ENCODE measurements at regions not wholly inside any gene's neighbourhood (a gene's known extent, or its start where the extent isn't known, plus 50 kb on each side); places are given as distances from the start of the nearest gene placed in this dataset.

DNA sequence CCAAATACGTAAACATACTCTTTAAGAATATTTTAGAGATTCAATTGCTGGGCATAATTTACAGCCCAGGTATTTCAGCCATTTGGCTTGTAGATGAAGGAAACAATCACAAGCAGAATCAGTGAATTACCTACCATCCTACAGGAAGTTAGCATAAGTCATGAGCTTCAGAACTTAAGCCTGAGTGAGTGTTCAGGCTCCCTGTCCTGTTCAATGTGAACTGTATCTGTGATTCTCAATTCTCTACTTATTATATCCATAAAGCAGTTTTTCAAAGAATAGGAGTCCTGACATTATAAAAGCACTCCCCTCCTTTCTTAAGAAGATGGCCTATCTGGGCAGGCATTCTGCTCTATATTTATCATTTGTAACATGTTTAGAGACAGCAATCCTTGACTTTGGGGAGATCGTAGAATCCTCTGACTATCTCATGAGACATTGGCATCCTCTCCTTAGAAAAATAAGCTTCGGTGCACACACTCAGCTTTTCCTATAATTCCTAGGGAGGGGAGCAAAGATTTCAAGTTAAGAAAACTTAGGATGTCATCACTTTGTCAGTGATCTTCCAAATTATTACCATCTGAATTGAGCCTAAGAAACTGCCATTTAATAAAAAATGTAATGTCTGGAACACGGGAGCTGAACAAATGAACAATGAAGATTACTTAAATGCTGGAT lies 645.2 kb upstream of the IGFBP3 start:
- no peaks in the 10 kb centered on the region for H3K9me3 ChIP-seq
- TF ChIP-seq CTCF (IDR thresholded peaks at IDR 0.05; ENCODE audit: low read depth, low read length), result no peak
- no peak for DNase-seq
- H3K4me3 ChIP-seq (ENCODE audit: low read depth, low read length), result no peak overlapping the region
- H3K4me1 ChIP-seq, result peaks cover 22% of the 10 kb centered on the region
- no peaks in the 10 kb centered on the region for H3K27me3 ChIP-seq
- no peaks in the 10 kb centered on the region for H3K36me3 ChIP-seq

GRCh38 chr7:46565253-46566096 lies 644.4 kb upstream of the IGFBP3 start:
- no peak for TF ChIP-seq CTCF (IDR thresholded peaks at IDR 0.05; ENCODE audit: low read depth, low read length)
- Histone ChIP-seq H3K9me3 (no peaks in the 10 kb centered on the region), H3K4me3 (ENCODE audit: low read depth, low read length) (no peak overlapping the region), H3K36me3 (no peaks in the 10 kb centered on the region), H3K4me1 (peaks cover 22% of the 10 kb centered on the region), H3K27me3 (no peaks in the 10 kb centered on the region)
- no peak for DNase-seq

DNA sequence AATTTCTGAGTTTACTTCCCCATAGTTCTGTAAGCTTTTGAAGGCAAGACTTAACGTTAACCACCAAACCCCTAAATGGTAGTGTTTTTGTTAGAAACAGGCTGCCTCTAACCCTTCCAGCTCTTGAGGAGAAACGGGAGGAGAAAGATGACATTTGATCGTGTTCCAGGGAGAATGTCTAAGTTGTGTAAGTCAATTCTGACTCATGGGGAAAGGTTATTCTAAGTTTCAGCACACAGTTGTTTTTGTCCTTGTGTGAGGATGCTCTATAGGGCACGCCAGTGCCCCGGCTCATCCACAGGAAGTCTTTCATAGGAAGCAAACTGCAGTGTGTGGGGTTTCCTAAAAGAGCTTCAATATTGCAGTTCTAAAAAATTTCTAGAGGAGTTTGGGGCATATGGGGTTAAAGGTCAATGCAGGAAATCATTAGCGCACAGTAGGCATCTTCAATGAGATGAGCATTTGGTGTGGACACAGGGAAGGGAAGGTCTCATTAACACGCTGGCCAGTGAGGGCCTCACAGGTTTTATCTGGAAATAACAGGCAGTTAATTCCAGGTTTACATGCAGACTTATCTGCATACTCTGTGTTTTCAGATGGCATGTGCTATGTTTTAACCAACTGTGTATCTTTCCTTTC lies 638.2 kb upstream of the IGFBP3 start:
- H3K36me3 ChIP-seq, result no peaks in the 10 kb centered on the region
- DNase-seq, result no peak
- peaks cover 3% of the 10 kb centered on the region; the same call in 1 of the 2 replicates for H3K4me1 ChIP-seq
- TF ChIP-seq CTCF (IDR thresholded peaks at IDR 0.05; ENCODE audit: low read depth, low read length), result no peak
- H3K27me3 ChIP-seq, result no peaks in the 10 kb centered on the region
- no peaks in the 10 kb centered on the region; the same call in 1 of the 2 replicates for H3K9me3 ChIP-seq
- H3K4me3 ChIP-seq (ENCODE audit: low read depth, low read length), result no peak overlapping the region

GRCh38 chr7:46558482-46559193 lies 637.6 kb upstream of the IGFBP3 start:
- TF ChIP-seq CTCF (IDR thresholded peaks at IDR 0.05; ENCODE audit: low read depth, low read length), result no peak
- no peaks in the 10 kb centered on the region; the same call in 1 of the 2 replicates for H3K9me3 ChIP-seq
- H3K27me3 ChIP-seq, result no peaks in the 10 kb centered on the region
- H3K4me1 ChIP-seq, result peaks cover 3% of the 10 kb centered on the region; the same call in 1 of the 2 replicates
- no peaks in the 10 kb centered on the region for H3K36me3 ChIP-seq
- no peak overlapping the region for H3K4me3 ChIP-seq (ENCODE audit: low read depth, low read length)
- DNase-seq, result no peak

- no peaks in the 10 kb centered on the region; the same call in 1 of the 2 replicates for H3K9me3 ChIP-seq
- no peaks in the 10 kb centered on the region for H3K27me3 ChIP-seq
- no peak for TF ChIP-seq CTCF (IDR thresholded peaks at IDR 0.05; ENCODE audit: low read depth, low read length)
- DNase-seq, result no peak
- H3K4me3 ChIP-seq (ENCODE audit: low read depth, low read length), result no peak overlapping the region
- H3K4me1 ChIP-seq, result peaks cover 3% of the 10 kb centered on the region; the same call in 1 of the 2 replicates
- H3K36me3 ChIP-seq, result no peaks in the 10 kb centered on the region
Observed at GRCh38 chr7:46557781-46558180, 636.7 kb upstream of the IGFBP3 start.

All from BE2C (cell line).